HepG2 (cell line): ENCODE measurements at regions not wholly inside any gene's neighbourhood (a gene's known extent, or its start where the extent isn't known, plus 50 kb on each side); places are given as distances from the start of the nearest gene placed in this dataset.

Source experiments
- ATAC-seq: fragments of 200-7000 bp; cut with Tn5 transposase; 3 replicates; pipeline ENCODE4 v1.9.1; 2020; ENCODE audit warnings: mild to moderate bottlenecking, moderate library complexity
- BruUV-seq: library from RNA; stranded (reverse); fragments of 400-500 nt; replicated peaks from 2 replicates; lab custom pipeline; 2021; lab: Mats Ljungman, UMichigan
- CTCF ChIA-PET: fragments of 300-600 bp; formaldehyde crosslinking; extraction: SDS; loops from one replicate; lab custom pipeline; 2021; ENCODE audit warnings: low total read pairs, inconsistent platforms, low intra/inter-chr PET ratio; lab: Yijun Ruan, JAX
- POLR2A ChIA-PET: fragments of 350-600 bp; sonication (Branson Sonifier 250); formaldehyde crosslinking; loops from one replicate; lab custom pipeline; 2020; ENCODE audit warnings: antibody characterized with exemption, inconsistent platforms; lab: Yijun Ruan, JAX
- DNase-seq: peaks from one replicate; pipeline ENCODE4 v3.0.0-alpha.2; 2015; ENCODE audit warnings: low spot score
- FAIRE-seq: peaks from 3 replicates; lab custom pipeline; 2011; peaks lifted over from hg19 to GRCh38; lab: Jason Lieb, UNC
- H2AFZ ChIP-seq: one replicate; pipeline ENCODE4 v1.6.1; 2011; ENCODE audit warnings: low read length, inconsistent platforms
- H3K27ac ChIP-seq: fragments of 300-600 bp; 3 replicates; pipeline ENCODE4 v1.8.0; 2011; ENCODE audit warnings: mixed run types, mild to moderate bottlenecking, mixed read lengths, low read length, inconsistent platforms; ENCODE audit not compliant: insufficient read depth; ENCODE audit errors: extremely low read length
- H3K27me3 ChIP-seq, 2 experiments: fragments of 200-600 bp in 1 of 2; 2 replicates in 1 of 2; 3 replicates in 1 of 2; pipeline versions ENCODE4 v1.6.0 to v1.8.0; 2011; ENCODE audit warnings: low read length in 2 of 2, mild to moderate bottlenecking in 2 of 2, moderate library complexity in 2 of 2, inconsistent platforms in 1 of 2; ENCODE audit not compliant: insufficient read depth in 2 of 2, control insufficient read depth in 1 of 2
- H3K36me3 ChIP-seq, 2 experiments: fragments of 200-600 bp in 1 of 2; replicated peaks in 1 of 2; 2 replicates in 1 of 2; 3 replicates in 1 of 2; pipeline versions ENCODE4 v1.5.1 to v1.8.0; 2011; ENCODE audit warnings: low read length in 2 of 2, inconsistent platforms in 1 of 2; ENCODE audit not compliant: insufficient read depth in 2 of 2, control insufficient read depth in 1 of 2
- H3K4me1 ChIP-seq: 2 replicates; pipeline ENCODE4 v1.5.1; 2012; ENCODE audit warnings: low read length, inconsistent platforms; ENCODE audit not compliant: insufficient read depth
- H3K4me2 ChIP-seq: 2 replicates; pipeline ENCODE4 v1.6.0; 2011; ENCODE audit warnings: low read depth, low read length, inconsistent platforms
- H3K4me3 ChIP-seq, 3 experiments: fragments of 200-600 bp in 1 of 3; sonication (generic), shearing (Covaris generic) in 1 of 3; replicated peaks in 1 of 3; 2 replicates each; pipeline ENCODE4 v1.5.1; 2011 to 2016; ENCODE audit warnings: low read length in 3 of 3, inconsistent platforms in 2 of 3, low read depth in 2 of 3, mild to moderate bottlenecking in 2 of 3, control low read depth in 1 of 3, mixed read lengths in 1 of 3; ENCODE audit not compliant: insufficient read depth in 1 of 3
- H3K79me2 ChIP-seq: one replicate; pipeline ENCODE4 v1.6.1; 2011; ENCODE audit warnings: low read length, inconsistent platforms; ENCODE audit not compliant: insufficient read depth
- H3K9ac ChIP-seq: 2 replicates; pipeline ENCODE4 v1.6.0; 2011; ENCODE audit warnings: mild to moderate bottlenecking, low read depth, low read length, inconsistent platforms; ENCODE audit not compliant: insufficient read depth
- H3K9me3 ChIP-seq: 2 replicates; pipeline ENCODE4 v1.5.1; 2012; ENCODE audit warnings: mild to moderate bottlenecking, low read length
- H4K20me1 ChIP-seq: 2 replicates; pipeline ENCODE4 v1.6.0; 2011; ENCODE audit warnings: inconsistent platforms, mild to moderate bottlenecking, low read length, moderate library complexity; ENCODE audit not compliant: insufficient read depth
- CHD4 ChIP-seq: fragments of 200-600 bp; sonication (generic); IDR thresholded peaks from 2 replicates; pipeline ENCODE4 v1.7.0; 2017; ENCODE audit warnings: mild to moderate bottlenecking, low read length, borderline replicate concordance
- CREB3 ChIP-seq: sonication (generic); formaldehyde crosslinking; IDR thresholded peaks from 2 replicates; pipeline ENCODE4 v1.5.0; 2020; ENCODE audit warnings: missing genetic modification reagents
- FOSL1 ChIP-seq: sonication (generic); formaldehyde crosslinking; IDR thresholded peaks from 2 replicates; pipeline ENCODE4 v1.9.0; 2021; ENCODE audit warnings: missing genetic modification reagents, borderline replicate concordance
- GZF1 ChIP-seq: sonication (generic); formaldehyde crosslinking; IDR thresholded peaks from 2 replicates; pipeline ENCODE4 v1.5.1; 2020; ENCODE audit warnings: mild to moderate bottlenecking, missing genetic modification reagents
- JUNB ChIP-seq: sonication (generic); formaldehyde crosslinking; IDR thresholded peaks from 2 replicates; pipeline ENCODE4 v1.8.0; 2022; ENCODE audit warnings: missing genetic modification reagents, mild to moderate bottlenecking, borderline replicate concordance
- KLF9 ChIP-seq: IDR thresholded peaks from 2 replicates; pipeline ENCODE4 v1.6.1; 2016; ENCODE audit warnings: low read depth
- TCF7 ChIP-seq: sonication (generic); IDR thresholded peaks from 2 replicates; pipeline ENCODE4 v1.6.1; 2016; ENCODE audit warnings: antibody characterized with exemption, low read depth
- ZMYM3 ChIP-seq: sonication (generic); formaldehyde crosslinking; IDR thresholded peaks from 2 replicates; pipeline ENCODE4 v1.5.1; 2020; ENCODE audit warnings: mild to moderate bottlenecking, missing genetic modification reagents
- ZNF329 ChIP-seq: sonication (generic); formaldehyde crosslinking; IDR thresholded peaks from 2 replicates; pipeline ENCODE4 v1.9.0; 2021; ENCODE audit warnings: low read depth, mild to moderate bottlenecking, missing genetic modification reagents
- ZNF552 ChIP-seq: sonication (generic); formaldehyde crosslinking; IDR thresholded peaks from 2 replicates; pipeline ENCODE4 v1.9.0; 2022; ENCODE audit warnings: missing genetic modification reagents, mild to moderate bottlenecking, borderline replicate concordance
- ZNF776 ChIP-seq: sonication (generic); formaldehyde crosslinking; IDR thresholded peaks from 2 replicates; pipeline ENCODE4 v1.4.0; 2020; ENCODE audit warnings: mild to moderate bottlenecking, missing genetic modification reagents
- WGBS: methylation state at CpG from one replicate; pipeline ENCODE4 v1.1.6; 2017; ENCODE audit warnings: low lambda C conversion rate; 5-methylcytosine and 5-hydroxymethylcytosine counted together
- in situ Hi-C: cut with HindIII; loops from 2 replicates; pipeline ENCODE4 v1.10.0; 2017; ENCODE audit warnings: low pct_unique_long_range_greater_than_20kb; ENCODE audit not compliant: extremely low pct_ligation_motif_present
- intact Hi-C: fragments of 100-400 bp; cut with micrococcal nuclease; formaldehyde crosslinking; loops from one replicate; pipeline ENCODE4 v1.10.0; 2022; ENCODE audit not compliant: unreplicated experiment
- TF ChIP-seq, protein P1 (sequence below): sonication (generic); formaldehyde crosslinking; IDR thresholded peaks from 2 replicates; pipeline ENCODE4 v1.4.0; 2020; ENCODE audit warnings: missing genetic modification reagents
- TF ChIP-seq, protein P2 (sequence below): IDR thresholded peaks from 2 replicates; pipeline ENCODE4 v1.6.1; 2016; ENCODE audit warnings: missing compliant biosample characterization, missing genetic modification reagents, borderline replicate concordance
- TF ChIP-seq, protein P3 (sequence below): sonication (generic); formaldehyde crosslinking; IDR thresholded peaks from 2 replicates; pipeline ENCODE4 v1.5.0; 2020; ENCODE audit warnings: missing genetic modification reagents

- no peak overlapping the region for H2AFZ ChIP-seq
- H3K79me2 ChIP-seq, result no peaks in the 10 kb centered on the region
- H3K9ac ChIP-seq, result no peak overlapping the region
- no peaks in the 10 kb centered on the region for H3K4me1 ChIP-seq
- no TSS peak for BruUV-seq
- H3K27ac ChIP-seq, result no peak overlapping the region
- ATAC-seq (no peak), FAIRE-seq (no peak), DNase-seq (no peak)
- H3K4me3 ChIP-seq, result no peak overlapping the region
- POLR2A ChIA-PET, result no interaction called here
- CTCF ChIA-PET, result no interaction called here
- no peaks in the 10 kb centered on the region for H3K36me3 ChIP-seq
- intact Hi-C loops (no loop called here), in situ Hi-C loops (no loop called here)
- no peaks in the 10 kb centered on the region for H3K9me3 ChIP-seq
- no peaks in the 10 kb centered on the region for H4K20me1 ChIP-seq
- H3K27me3 ChIP-seq, result no peaks in the 10 kb centered on the region
- H3K4me2 ChIP-seq, result no peak overlapping the region
- 34% methylated on average over 5 of the region's 5 CpGs for WGBS
- no peak for TF ChIP-seq FOSL1 (CRISPR knock-in tag)
- TF ChIP-seq, protein P1, sequence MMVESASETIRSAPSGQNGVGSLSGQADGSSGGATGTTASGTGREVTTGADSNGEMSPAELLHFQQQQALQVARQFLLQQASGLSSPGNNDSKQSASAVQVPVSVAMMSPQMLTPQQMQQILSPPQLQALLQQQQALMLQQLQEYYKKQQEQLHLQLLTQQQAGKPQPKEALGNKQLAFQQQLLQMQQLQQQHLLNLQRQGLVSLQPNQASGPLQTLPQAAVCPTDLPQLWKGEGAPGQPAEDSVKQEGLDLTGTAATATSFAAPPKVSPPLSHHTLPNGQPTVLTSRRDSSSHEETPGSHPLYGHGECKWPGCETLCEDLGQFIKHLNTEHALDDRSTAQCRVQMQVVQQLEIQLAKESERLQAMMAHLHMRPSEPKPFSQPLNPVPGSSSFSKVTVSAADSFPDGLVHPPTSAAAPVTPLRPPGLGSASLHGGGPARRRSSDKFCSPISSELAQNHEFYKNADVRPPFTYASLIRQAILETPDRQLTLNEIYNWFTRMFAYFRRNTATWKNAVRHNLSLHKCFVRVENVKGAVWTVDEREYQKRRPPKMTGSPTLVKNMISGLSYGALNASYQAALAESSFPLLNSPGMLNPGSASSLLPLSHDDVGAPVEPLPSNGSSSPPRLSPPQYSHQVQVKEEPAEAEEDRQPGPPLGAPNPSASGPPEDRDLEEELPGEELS (CRISPR knock-in tag), result no peak
- TF ChIP-seq ZNF552, result no peak
- TF ChIP-seq TCF7, result no peak
- TF ChIP-seq JUNB, result no peak
- TF ChIP-seq CREB3, result no peak
- no peak for TF ChIP-seq ZMYM3 (CRISPR knock-in tag)
- no peak for TF ChIP-seq ZNF776 (CRISPR knock-in tag)
- TF ChIP-seq, protein P2, sequence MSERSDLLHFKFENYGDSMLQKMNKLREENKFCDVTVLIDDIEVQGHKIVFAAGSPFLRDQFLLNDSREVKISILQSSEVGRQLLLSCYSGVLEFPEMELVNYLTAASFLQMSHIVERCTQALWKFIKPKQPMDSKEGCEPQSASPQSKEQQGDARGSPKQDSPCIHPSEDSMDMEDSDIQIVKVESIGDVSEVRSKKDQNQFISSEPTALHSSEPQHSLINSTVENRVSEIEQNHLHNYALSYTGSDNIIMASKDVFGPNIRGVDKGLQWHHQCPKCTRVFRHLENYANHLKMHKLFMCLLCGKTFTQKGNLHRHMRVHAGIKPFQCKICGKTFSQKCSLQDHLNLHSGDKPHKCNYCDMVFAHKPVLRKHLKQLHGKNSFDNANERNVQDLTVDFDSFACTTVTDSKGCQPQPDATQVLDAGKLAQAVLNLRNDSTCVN (CRISPR knock-in tag), result no peak
- TF ChIP-seq CHD4, result no peak
- TF ChIP-seq KLF9 (CRISPR knock-in tag), result no peak
- no peak for TF ChIP-seq ZNF329 (CRISPR knock-in tag)
- TF ChIP-seq, protein P3, sequence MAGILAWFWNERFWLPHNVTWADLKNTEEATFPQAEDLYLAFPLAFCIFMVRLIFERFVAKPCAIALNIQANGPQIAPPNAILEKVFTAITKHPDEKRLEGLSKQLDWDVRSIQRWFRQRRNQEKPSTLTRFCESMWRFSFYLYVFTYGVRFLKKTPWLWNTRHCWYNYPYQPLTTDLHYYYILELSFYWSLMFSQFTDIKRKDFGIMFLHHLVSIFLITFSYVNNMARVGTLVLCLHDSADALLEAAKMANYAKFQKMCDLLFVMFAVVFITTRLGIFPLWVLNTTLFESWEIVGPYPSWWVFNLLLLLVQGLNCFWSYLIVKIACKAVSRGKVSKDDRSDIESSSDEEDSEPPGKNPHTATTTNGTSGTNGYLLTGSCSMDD (CRISPR knock-in tag), result no peak
- no peak for TF ChIP-seq GZF1 (CRISPR knock-in tag)
Observed at GRCh38 chr11:98589967-98590366, 430.8 kb upstream of the CNTN5 start.
